ENCODE measurements at regions not wholly inside any gene's neighbourhood (a gene's known extent, or its start where the extent isn't known, plus 50 kb on each side); places are given as distances from the start of the nearest gene placed in this dataset.

DNA sequence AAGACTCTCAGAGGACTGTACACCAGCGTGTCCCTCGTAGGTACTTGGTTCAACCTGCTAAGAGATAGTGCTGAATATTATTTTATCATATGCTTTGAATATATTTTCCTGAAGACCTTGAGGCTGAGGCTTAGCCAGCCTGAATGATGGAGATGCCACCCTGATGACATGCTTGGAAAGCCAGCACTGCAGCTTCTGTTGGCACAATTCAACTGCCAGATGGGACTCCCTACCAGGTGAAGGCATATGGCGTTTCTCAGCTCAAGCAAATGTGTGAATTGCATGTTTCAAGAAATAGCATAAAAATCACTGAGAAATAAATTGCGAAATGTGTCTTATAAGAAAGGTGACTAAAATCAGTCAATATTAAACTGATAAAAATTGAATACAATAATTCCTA, 228.1 kb upstream of the CST7 start:
- Histone ChIP-seq H3K4me1 (ENCODE audit: control insufficient read depth, insufficient read depth, low read length) (no peaks in the 10 kb centered on the region), H4K20me1 (ENCODE audit: insufficient read depth, low read length) (no peaks in the 10 kb centered on the region), H4K8ac (ENCODE audit: low read depth in 2 of 2, low read length in 2 of 2) (no peak overlapping the region), H3K4me2 (ENCODE audit: low read depth, low read length) (no peak overlapping the region), H3K27ac (ENCODE audit: insufficient read depth, low read length) (no peak overlapping the region), H2BK20ac (ENCODE audit: low read depth, low read length) (no peak overlapping the region), H4K91ac (ENCODE audit: insufficient read depth, low read depth, low read length) (no peak overlapping the region), H3K27me3 (ENCODE audit: control insufficient read depth, insufficient read depth, low read length) (peaks cover 21% of the 10 kb centered on the region), H2BK120ac (ENCODE audit: low read depth, low read length) (no peak overlapping the region), H2AK9ac (replicated peaks; ENCODE audit: low read depth, low read length, poor library complexity) (no peak overlapping the region), H4K5ac (ENCODE audit: low read depth, low read length) (no peak overlapping the region), H3K9ac (ENCODE audit: low read depth, low read length) (no peak overlapping the region), H3K14ac (replicated peaks; ENCODE audit: low read depth, low read length) (no peak overlapping the region), H3K4me3 (ENCODE audit: insufficient read depth, low read depth, low read length) (no peak overlapping the region), H3K56ac (ENCODE audit: extremely low read depth, insufficient read depth, low read length) (no peak overlapping the region), H3K18ac (ENCODE audit: low read depth, low read length) (no peak overlapping the region), H3K36me3 (ENCODE audit: control insufficient read depth, insufficient read depth, low read length) (no peaks in the 10 kb centered on the region), H2BK15ac (ENCODE audit: low read depth, low read length) (no peak overlapping the region), H2BK5ac (ENCODE audit: low read depth, low read length, poor library complexity, severe bottlenecking) (no peak overlapping the region), H3K23ac (ENCODE audit: low read depth, low read length) (no peak overlapping the region), H3K79me1 (ENCODE audit: low read depth in 1 of 2, low read length in 2 of 2) (no peaks in the 10 kb centered on the region), H2AK5ac (ENCODE audit: low read depth, low read length) (no peak overlapping the region), H3K4ac (ENCODE audit: low read depth, low read length) (no peak overlapping the region), H3K9me3 (ENCODE audit: control insufficient read depth, insufficient read depth, low read length) (no peaks in the 10 kb centered on the region), H2AFZ (replicated peaks; ENCODE audit: low read length, poor library complexity) (no peak overlapping the region), H3K9me1 (ENCODE audit: insufficient read depth, low read length) (no peaks in the 10 kb centered on the region)
- ChIA-PET CTCF (no interaction called here), POLR2A (ENCODE audit: unreplicated experiment) (no interaction called here)
- BruUV-seq (replicated peaks), result no TSS peak
- 0 out of 2 replicates have a peak, but pooled peaks have one; percentile 15 for TF ChIP-seq CEBPB (IDR thresholded peaks at IDR 0.05; ENCODE audit: low read depth, low read length)
- TF ChIP-seq POLR2A (IDR thresholded peaks at IDR 0.05; ENCODE audit: low read depth, low read length), result no peak
- no peak for TF ChIP-seq RFX5 (IDR thresholded peaks at IDR 0.05; ENCODE audit: low read depth, low read length)
- DNase-seq (no peak), ATAC-seq (ENCODE audit: low read depth) (no peak)
- in situ Hi-C loops (cut with MboI; ENCODE audit: low sequenced_read_pairs), result no loop called here
- intact Hi-C loops (cut with micrococcal nuclease), result no loop called here
- WGBS, 2 experiments (ENCODE audit: extremely low coverage in 2 of 2, insufficient read length in 1 of 2), result no CpG with 5 or more reads among the region's 4 CpGs
- dilution Hi-C loops (cut with HindIII; ENCODE audit: low sequenced_read_pairs, unreplicated experiment), result no loop called here
